Fibroblast of peridontal ligament (primary cell): ENCODE measurements at regions not wholly inside any gene's neighbourhood (a gene's known extent, or its start where the extent isn't known, plus 50 kb on each side); places are given as distances from the start of the nearest gene placed in this dataset.
"Not testable (repeated sequence)": the region's sequence is repeated elsewhere in the genome, so short reads cannot be mapped to it uniquely, and the experiment has no call there.

Experiments used
- DNase-seq: peaks from one replicate; pipeline ENCODE4 v3.0.0-alpha.2; 2010; ENCODE audit errors: extremely low read depth

GRCh38 chr4:148868191-148868590 is 426.0 kb upstream of the NR3C2 start:
- DNase-seq, result no peak

DNA sequence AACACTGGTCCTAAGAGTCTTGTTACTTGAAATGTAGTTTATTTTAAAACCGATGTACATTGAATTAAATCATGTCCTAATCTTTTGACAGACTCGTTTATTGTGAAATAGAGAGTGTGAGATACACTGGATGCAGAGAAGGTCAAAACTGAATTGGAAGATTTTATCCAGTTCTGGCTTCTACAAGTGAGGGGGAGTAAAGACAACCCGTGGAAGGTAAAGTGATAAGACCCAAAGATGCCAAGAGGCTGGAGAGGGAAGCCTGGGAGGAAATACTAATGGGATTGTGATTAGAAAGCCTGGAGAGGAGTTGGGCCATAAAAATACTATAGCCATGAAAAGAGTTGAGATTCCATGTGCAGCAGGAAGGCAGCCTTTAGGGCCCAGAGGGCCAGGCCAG is 424.5 kb upstream of the NR3C2 start:
- no peak for DNase-seq

DNA sequence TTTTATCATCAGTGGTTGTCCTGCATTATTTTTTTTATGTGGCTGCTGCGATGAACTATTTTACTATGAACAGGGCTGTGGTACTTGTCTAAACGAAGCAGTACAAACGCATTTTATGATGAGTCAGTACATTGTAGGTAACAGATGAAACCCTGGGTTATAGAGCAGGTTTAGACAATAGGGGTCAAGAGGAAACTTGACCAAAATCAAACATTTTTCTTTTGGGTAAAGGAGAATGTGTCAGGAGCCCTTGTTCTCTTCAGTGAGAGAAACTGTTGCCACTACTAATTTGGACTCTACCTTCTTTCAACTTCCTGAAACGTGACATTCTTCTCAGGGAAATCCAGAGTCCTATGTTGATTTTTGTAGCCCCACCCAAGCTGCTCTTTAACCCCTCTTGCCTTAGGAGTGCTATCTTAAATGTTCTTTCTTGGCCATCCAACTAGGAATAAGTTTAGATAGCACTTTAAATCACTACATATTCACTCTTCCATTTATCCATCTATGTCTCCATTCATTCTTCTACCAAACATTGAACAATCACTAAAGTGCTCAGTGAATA is 415.8 kb upstream of the NR3C2 start:
- no peak for DNase-seq

DNA sequence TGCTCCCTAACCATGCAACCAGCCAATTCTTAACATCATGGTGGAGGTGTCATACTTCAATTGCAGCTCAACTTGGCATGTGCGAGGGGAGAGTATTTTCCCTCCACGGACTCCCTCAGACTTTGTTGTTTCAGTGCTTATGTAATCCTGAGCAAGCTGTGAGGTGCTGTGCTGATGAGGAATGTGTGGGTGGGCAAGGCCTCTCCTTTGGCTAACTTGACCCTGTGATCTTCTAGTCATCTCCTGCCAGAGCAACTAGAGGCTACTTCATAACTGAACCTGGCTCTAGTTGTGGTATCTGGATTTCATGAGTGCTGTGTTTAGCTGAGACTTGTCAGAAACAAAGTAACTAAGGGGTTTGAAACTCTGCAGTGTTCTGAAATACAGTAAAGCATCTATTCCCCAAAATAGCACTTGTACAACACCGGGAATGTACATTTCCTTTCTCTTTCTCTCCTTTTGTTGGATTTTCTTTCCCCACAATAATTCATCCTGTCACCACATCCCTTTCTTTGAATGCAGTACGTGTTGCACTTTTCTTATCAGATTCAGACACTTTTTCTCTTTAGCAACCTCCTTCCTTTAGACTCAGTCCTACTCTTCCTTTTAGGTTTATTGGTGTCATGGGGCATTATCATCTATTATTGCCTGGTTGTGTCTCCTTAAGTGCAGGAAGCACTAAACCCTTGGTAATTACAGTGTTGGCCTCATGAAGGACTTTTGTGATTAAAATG is 415.2 kb upstream of the NR3C2 start:
- DNase-seq, result no peak

DNA sequence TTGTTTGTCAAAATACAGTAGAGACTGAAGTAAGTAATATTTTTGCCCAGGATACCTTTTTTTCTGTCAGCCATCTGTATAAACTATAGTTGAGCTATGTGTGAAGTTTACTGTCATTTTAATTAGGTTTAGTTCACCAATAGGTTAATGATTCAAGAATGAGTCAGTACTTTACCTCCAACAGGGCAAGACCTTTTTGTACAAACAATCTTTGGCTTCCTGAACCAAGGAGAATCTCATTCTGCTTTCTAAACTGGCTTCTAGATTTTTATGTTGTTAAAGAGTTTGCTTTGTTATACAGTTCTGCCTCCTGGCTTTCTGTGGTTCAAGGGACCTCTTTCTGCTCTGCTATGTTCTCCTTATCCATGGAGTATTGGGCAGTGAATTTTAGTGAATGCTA is 412.0 kb upstream of the NR3C2 start:
- DNase-seq, result no peak

- DNase-seq, result no peak
Measured at GRCh38 chr4:148852092-148852699, 410.0 kb upstream of the NR3C2 start.

DNA sequence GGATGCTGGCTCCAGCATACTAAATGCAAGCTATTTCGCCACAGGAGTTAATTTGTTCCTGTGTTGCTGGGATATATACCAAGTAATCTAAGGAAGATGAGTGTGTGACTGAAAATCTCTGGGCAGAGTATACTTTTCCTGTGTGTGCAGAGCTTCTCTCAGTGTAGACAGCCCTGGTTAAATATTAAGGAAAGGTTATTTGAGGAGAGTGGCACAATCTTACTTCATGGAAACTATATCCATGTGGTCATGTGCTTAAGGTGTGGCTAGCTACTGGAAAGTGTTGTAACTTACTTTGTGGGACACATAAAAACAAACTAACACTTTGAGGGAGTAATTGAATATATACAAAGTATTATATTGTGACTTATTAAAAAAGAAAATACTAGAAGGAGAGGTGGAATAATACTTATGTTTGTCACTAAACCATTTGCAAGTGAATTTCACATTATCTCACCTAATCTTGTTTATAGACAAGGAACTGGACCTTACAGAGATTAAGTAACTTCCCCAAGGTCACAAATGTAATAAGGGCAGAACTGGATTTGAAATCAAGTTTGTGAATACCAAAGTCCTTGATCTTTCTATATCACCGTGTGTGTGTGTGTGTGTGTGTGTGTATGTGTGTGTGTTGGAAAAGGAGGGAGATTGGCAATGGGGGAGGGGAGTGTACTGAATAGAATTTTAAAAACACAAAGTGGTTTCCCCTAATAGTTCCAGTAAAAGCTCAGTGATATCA is 408.2 kb upstream of the NR3C2 start:
- DNase-seq, result no peak

DNA sequence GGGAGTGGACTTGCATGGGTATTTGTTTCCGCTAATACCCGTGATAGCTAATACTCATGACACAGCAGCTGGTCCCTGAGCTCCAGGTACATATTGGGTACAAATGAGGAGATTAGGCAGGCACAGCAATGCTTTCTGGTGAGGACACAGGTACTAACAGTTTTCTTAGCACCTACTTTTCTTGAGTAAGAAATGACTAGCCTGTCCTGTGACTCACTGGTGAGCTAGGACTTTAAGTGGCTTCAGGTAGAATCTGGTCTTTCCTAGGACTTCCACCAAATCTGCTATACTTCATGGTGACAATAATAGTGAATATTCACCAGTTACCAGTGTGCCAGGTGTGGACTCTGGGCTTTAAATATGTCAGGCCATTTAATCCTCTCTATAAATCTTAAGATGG is 407.4 kb upstream of the NR3C2 start:
- DNase-seq, result no peak

GRCh38 chr4:148847544-148848255 is 405.5 kb upstream of the NR3C2 start:
- DNase-seq, result no peak

- DNase-seq, result no peak
Measured at GRCh38 chr4:148845609-148846008, 403.4 kb upstream of the NR3C2 start.

- no peak for DNase-seq
Measured at GRCh38 chr4:148843625-148844024, 401.4 kb upstream of the NR3C2 start.

DNA sequence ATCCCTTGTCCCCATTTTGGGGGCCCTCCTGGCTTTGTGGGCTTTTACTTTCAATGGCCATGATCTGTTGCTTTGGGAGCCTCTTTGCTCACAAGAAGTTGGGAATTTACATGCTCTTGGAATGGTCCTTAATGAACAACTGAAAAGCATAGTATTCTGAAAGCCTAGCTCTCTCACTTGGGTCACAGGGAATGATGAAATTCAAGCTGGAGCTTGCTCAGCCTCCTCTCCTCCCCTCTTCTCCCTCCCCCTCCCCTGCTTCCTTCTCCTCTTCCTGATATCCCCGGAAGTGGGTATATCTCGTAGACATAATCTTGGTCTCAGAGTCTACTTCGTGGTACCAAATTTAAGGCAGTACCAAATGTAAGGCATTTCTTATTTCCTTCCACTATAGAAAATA is 400.6 kb upstream of the NR3C2 start:
- DNase-seq, result no peak

- not testable (repeated sequence) for DNase-seq
Measured at GRCh38 chr4:148837571-148837970, 395.4 kb upstream of the NR3C2 start.

- peak; percentile 6 for DNase-seq
Measured at GRCh38 chr4:148834804-148835631, 392.8 kb upstream of the NR3C2 start.

- DNase-seq, result peak; percentile 68
Measured at GRCh38 chr4:148831945-148832344, 389.7 kb upstream of the NR3C2 start.

GRCh38 chr4:148828291-148828690 is 386.1 kb upstream of the NR3C2 start:
- DNase-seq, result no peak

GRCh38 chr4:148827781-148828180 is 385.6 kb upstream of the NR3C2 start:
- no peak for DNase-seq

DNA sequence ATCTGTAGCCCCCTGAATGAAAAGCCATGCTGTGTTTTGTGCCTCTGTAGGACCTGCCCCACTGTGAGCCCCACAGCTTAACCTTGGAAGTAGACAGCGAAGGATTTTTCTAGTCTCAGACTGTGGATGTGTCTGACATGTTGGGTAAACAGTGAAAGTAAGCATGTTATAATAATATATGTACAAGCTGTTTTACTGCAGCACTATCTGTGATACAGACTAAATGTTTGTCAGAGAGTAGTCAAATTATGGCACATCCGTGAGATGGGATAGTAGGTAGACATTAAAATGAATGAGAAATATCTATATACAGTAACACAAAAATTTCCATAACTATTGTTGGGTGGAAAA is 381.2 kb upstream of the NR3C2 start:
- DNase-seq, result no peak

GRCh38 chr4:148822572-148823418 is 380.6 kb upstream of the NR3C2 start:
- DNase-seq, result no peak

- no peak for DNase-seq
Measured at GRCh38 chr4:148814030-148814429, 371.8 kb upstream of the NR3C2 start.
